HepG2 (cell line): ENCODE measurements at regions not wholly inside any gene's neighbourhood (a gene's known extent, or its start where the extent isn't known, plus 50 kb on each side); places are given as distances from the start of the nearest gene placed in this dataset.

ENCODE experiments used
- ATAC-seq: fragments of 200-7000 bp; cut with Tn5 transposase; 3 replicates; pipeline ENCODE4 v1.9.1; 2020; ENCODE audit warnings: mild to moderate bottlenecking, moderate library complexity
- BruUV-seq: library from RNA; stranded (reverse); fragments of 400-500 nt; replicated peaks from 2 replicates; lab custom pipeline; 2021; lab: Mats Ljungman, UMichigan
- CTCF ChIA-PET: fragments of 300-600 bp; formaldehyde crosslinking; extraction: SDS; loops from one replicate; lab custom pipeline; 2021; ENCODE audit warnings: low total read pairs, inconsistent platforms, low intra/inter-chr PET ratio; lab: Yijun Ruan, JAX
- POLR2A ChIA-PET: fragments of 350-600 bp; sonication (Branson Sonifier 250); formaldehyde crosslinking; loops from one replicate; lab custom pipeline; 2020; ENCODE audit warnings: antibody characterized with exemption, inconsistent platforms; lab: Yijun Ruan, JAX
- DNase-seq: peaks from one replicate; pipeline ENCODE4 v3.0.0-alpha.2; 2015; ENCODE audit warnings: low spot score
- FAIRE-seq: peaks from 3 replicates; lab custom pipeline; 2011; peaks lifted over from hg19 to GRCh38; lab: Jason Lieb, UNC
- H2AFZ ChIP-seq: one replicate; pipeline ENCODE4 v1.6.1; 2011; ENCODE audit warnings: low read length, inconsistent platforms
- H3K27ac ChIP-seq: fragments of 300-600 bp; 3 replicates; pipeline ENCODE4 v1.8.0; 2011; ENCODE audit warnings: mixed run types, mild to moderate bottlenecking, mixed read lengths, low read length, inconsistent platforms; ENCODE audit not compliant: insufficient read depth; ENCODE audit errors: extremely low read length
- H3K27me3 ChIP-seq, 2 experiments: fragments of 200-600 bp in 1 of 2; 2 replicates in 1 of 2; 3 replicates in 1 of 2; pipeline versions ENCODE4 v1.6.0 to v1.8.0; 2011; ENCODE audit warnings: low read length in 2 of 2, mild to moderate bottlenecking in 2 of 2, moderate library complexity in 2 of 2, inconsistent platforms in 1 of 2; ENCODE audit not compliant: insufficient read depth in 2 of 2, control insufficient read depth in 1 of 2
- H3K36me3 ChIP-seq, 2 experiments: fragments of 200-600 bp in 1 of 2; replicated peaks in 1 of 2; 2 replicates in 1 of 2; 3 replicates in 1 of 2; pipeline versions ENCODE4 v1.5.1 to v1.8.0; 2011; ENCODE audit warnings: low read length in 2 of 2, inconsistent platforms in 1 of 2; ENCODE audit not compliant: insufficient read depth in 2 of 2, control insufficient read depth in 1 of 2
- H3K4me1 ChIP-seq: 2 replicates; pipeline ENCODE4 v1.5.1; 2012; ENCODE audit warnings: low read length, inconsistent platforms; ENCODE audit not compliant: insufficient read depth
- H3K4me2 ChIP-seq: 2 replicates; pipeline ENCODE4 v1.6.0; 2011; ENCODE audit warnings: low read depth, low read length, inconsistent platforms
- H3K4me3 ChIP-seq, 3 experiments: fragments of 200-600 bp in 1 of 3; sonication (generic), shearing (Covaris generic) in 1 of 3; replicated peaks in 1 of 3; 2 replicates each; pipeline ENCODE4 v1.5.1; 2011 to 2016; ENCODE audit warnings: low read length in 3 of 3, inconsistent platforms in 2 of 3, low read depth in 2 of 3, mild to moderate bottlenecking in 2 of 3, control low read depth in 1 of 3, mixed read lengths in 1 of 3; ENCODE audit not compliant: insufficient read depth in 1 of 3
- H3K79me2 ChIP-seq: one replicate; pipeline ENCODE4 v1.6.1; 2011; ENCODE audit warnings: low read length, inconsistent platforms; ENCODE audit not compliant: insufficient read depth
- H3K9ac ChIP-seq: 2 replicates; pipeline ENCODE4 v1.6.0; 2011; ENCODE audit warnings: mild to moderate bottlenecking, low read depth, low read length, inconsistent platforms; ENCODE audit not compliant: insufficient read depth
- H3K9me3 ChIP-seq: 2 replicates; pipeline ENCODE4 v1.5.1; 2012; ENCODE audit warnings: mild to moderate bottlenecking, low read length
- H4K20me1 ChIP-seq: 2 replicates; pipeline ENCODE4 v1.6.0; 2011; ENCODE audit warnings: inconsistent platforms, mild to moderate bottlenecking, low read length, moderate library complexity; ENCODE audit not compliant: insufficient read depth
- HMGA1 ChIP-seq: sonication (generic); formaldehyde crosslinking; conservative IDR thresholded peaks from 2 replicates; pipeline ENCODE4 v1.4.0; 2020; ENCODE audit warnings: missing genetic modification reagents
- HNF4A ChIP-seq: sonication (generic); formaldehyde crosslinking; IDR thresholded peaks from 2 replicates; pipeline ENCODE4 v1.4.0; 2020; ENCODE audit warnings: missing genetic modification reagents
- HNRNPH1 ChIP-seq: fragments of 200-400 bp; formaldehyde crosslinking; optimal IDR thresholded peaks from 2 replicates; pipeline ENCODE3; 2017; ENCODE audit warnings: mild to moderate bottlenecking, low read depth, low read length
- HOXA3 ChIP-seq: sonication (generic); formaldehyde crosslinking; IDR thresholded peaks from 2 replicates; pipeline ENCODE4 v1.5.0; 2020; ENCODE audit warnings: missing genetic modification reagents
- KLF16 ChIP-seq, 2 experiments: sonication (generic) in 1 of 2; formaldehyde crosslinking in 1 of 2; IDR thresholded peaks; 2 replicates each; pipeline versions ENCODE4 v1.6.1 to v1.8.0; 2016 to 2023; ENCODE audit warnings: missing genetic modification reagents in 2 of 2, missing compliant biosample characterization in 1 of 2
- PHF5A ChIP-seq: IDR thresholded peaks from one replicate; pipeline ENCODE4 v1.6.1; 2018; ENCODE audit warnings: low read depth, missing genetic modification reagents; ENCODE audit not compliant: unreplicated experiment
- SNAPC2 ChIP-seq: sonication (generic); formaldehyde crosslinking; IDR thresholded peaks from 2 replicates; pipeline ENCODE4 v1.8.1; 2022; ENCODE audit warnings: mild to moderate bottlenecking, missing genetic modification reagents
- ZNF317 ChIP-seq: sonication (generic); formaldehyde crosslinking; IDR thresholded peaks from 2 replicates; pipeline ENCODE4 v1.5.0; 2020; ENCODE audit warnings: mild to moderate bottlenecking, missing genetic modification reagents
- ZNF329 ChIP-seq: sonication (generic); formaldehyde crosslinking; IDR thresholded peaks from 2 replicates; pipeline ENCODE4 v1.9.0; 2021; ENCODE audit warnings: low read depth, mild to moderate bottlenecking, missing genetic modification reagents
- ZNF484 ChIP-seq: sonication (generic); formaldehyde crosslinking; IDR thresholded peaks from 2 replicates; pipeline ENCODE4 v1.5.1; 2020; ENCODE audit warnings: mild to moderate bottlenecking, low read depth, missing genetic modification reagents, borderline replicate concordance
- WGBS: methylation state at CpG from one replicate; pipeline ENCODE4 v1.1.6; 2017; ENCODE audit warnings: low lambda C conversion rate; 5-methylcytosine and 5-hydroxymethylcytosine counted together
- in situ Hi-C: cut with HindIII; loops from 2 replicates; pipeline ENCODE4 v1.10.0; 2017; ENCODE audit warnings: low pct_unique_long_range_greater_than_20kb; ENCODE audit not compliant: extremely low pct_ligation_motif_present
- intact Hi-C: fragments of 100-400 bp; cut with micrococcal nuclease; formaldehyde crosslinking; loops from one replicate; pipeline ENCODE4 v1.10.0; 2022; ENCODE audit not compliant: unreplicated experiment
- TF ChIP-seq, protein P1 (sequence below): sonication (generic); formaldehyde crosslinking; IDR thresholded peaks from 2 replicates; pipeline ENCODE4 v1.8.0; 2022; ENCODE audit warnings: missing genetic modification reagents, mild to moderate bottlenecking, inconsistent platforms, borderline replicate concordance
- TF ChIP-seq, protein P2 (sequence below): sonication (generic); formaldehyde crosslinking; IDR thresholded peaks from 2 replicates; pipeline ENCODE4 v1.4.0; 2020; ENCODE audit warnings: missing genetic modification reagents
- TF ChIP-seq, protein P3 (sequence below): sonication (generic); formaldehyde crosslinking; IDR thresholded peaks from 2 replicates; pipeline ENCODE4 v1.8.0; 2022; ENCODE audit warnings: mild to moderate bottlenecking, missing genetic modification reagents

DNA sequence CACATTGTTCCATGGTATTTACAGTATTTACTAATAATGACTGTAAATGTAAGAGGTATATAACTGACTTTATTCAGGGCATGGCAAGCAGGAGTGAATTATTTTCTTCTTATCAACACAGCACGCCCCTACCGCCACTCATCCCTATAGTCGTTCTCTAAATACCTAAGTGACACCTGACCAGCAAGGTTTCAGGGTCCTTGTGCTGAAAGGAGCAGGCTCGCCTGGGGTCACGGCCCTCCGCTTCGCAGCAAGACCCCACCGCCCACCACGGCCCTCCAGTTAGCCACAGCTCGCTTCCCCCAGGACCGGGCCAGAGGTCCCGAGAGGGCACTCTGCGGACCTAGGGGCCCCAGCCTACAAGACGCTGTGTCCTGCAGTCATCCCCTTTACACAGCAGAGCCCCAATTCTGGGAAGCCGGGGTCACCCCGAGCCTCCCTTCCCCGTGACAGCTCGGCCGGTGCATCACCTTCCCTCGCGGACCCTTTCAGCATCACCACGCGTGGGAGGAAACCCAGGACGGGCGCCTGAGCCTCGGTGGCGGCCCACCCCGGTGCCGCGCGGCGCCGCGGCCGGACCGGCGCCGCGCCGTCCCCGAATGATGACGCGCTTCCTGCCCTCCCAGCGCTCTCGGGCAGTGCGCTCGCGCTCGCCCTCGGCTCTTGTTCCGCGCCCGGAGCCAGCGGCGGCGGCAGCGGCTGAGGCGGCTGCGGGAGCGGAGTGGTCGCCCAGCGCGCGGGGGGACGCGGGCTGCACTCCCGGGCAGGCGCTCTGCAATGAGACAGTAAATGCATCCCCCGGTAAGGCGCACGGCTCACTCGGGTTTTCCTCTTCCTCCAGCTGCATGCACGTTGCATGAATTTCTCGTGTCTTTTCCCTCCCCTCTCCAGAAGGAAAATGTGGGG lies 225.1 kb upstream of the C2CD4B start, which contains the start of gene TLN2 (continued):
- TF ChIP-seq, protein P1, sequence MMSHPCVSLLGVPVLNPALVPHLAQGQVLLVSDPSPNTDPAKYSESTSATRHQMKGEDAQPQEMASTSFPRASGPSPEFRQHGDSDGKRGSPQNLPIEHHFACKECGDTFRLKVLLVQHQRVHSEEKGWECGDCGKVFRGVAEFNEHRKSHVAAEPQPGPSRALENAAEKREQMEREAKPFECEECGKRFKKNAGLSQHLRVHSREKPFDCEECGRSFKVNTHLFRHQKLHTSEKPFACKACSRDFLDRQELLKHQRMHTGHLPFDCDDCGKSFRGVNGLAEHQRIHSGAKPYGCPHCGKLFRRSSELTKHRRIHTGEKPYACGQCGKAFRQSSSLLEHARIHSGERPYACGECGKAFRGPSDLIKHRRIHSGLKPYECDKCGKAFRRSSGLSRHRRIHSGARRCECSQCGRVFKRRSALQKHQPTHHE (CRISPR knock-in tag), result no peak
- no peak for TF ChIP-seq HNRNPH1
- no peak for TF ChIP-seq PHF5A (CRISPR knock-in tag)
- TF ChIP-seq HOXA3 (CRISPR knock-in tag), result peak; percentile 92
- TF ChIP-seq, protein P2, sequence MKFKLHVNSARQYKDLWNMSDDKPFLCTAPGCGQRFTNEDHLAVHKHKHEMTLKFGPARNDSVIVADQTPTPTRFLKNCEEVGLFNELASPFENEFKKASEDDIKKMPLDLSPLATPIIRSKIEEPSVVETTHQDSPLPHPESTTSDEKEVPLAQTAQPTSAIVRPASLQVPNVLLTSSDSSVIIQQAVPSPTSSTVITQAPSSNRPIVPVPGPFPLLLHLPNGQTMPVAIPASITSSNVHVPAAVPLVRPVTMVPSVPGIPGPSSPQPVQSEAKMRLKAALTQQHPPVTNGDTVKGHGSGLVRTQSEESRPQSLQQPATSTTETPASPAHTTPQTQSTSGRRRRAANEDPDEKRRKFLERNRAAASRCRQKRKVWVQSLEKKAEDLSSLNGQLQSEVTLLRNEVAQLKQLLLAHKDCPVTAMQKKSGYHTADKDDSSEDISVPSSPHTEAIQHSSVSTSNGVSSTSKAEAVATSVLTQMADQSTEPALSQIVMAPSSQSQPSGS (CRISPR knock-in tag), result no peak

DNA sequence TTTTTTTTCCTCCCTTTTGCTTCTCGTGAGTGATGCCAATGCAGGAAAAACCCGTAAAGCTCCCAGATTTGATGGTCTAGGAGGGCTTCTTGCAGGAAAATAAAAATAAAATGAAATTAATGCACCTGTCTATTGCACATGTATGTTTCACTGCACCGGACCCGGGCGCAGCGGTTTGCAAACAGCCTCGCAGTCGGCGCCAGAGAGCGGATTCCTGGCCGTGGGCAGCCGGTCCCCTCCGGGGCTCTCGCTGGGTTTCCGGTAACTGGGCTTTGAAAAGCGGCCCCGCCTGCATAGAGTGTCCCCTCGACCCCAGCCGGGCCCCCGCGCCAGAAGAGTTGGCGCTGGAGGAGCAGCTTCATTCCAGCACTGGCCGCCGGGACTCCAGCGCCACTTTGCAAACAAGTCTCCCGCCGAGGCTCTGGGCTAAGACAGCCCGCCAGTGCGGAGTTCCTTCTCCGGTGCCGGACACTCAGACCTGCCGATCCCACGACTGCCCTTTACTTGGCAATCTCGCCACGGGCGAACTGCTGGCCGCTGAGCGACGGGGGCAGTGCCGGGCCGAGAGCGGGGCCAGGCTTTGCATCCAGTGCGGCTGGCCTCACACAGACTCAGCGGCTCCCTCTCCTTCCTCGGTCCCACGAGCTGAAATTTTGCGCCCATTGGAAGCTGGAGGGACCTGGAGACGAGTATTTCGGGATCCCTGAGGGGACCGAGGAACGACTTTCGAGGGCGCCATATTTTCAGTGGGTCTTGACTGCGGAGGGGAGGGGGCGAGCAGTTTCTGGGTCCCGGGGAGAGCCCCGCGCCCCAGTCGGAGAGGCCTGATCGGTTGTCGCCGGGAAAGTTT lies 225.9 kb upstream of the C2CD4B start:
- intact Hi-C loops, result loop anchor here (1.0 to 5.0 kb wide), 5 partner anchors 35 to 258 kb away; no protein-coding TSS in a partner anchor
- peak overlapping the region; percentile 97 for H3K4me2 ChIP-seq
- in situ Hi-C loops, result loop anchor here (10.0 kb wide), 1 partner anchor 154 kb away; no protein-coding TSS in a partner anchor
- peak overlapping the region; percentile 64 for H2AFZ ChIP-seq
- no peaks in the 10 kb centered on the region for H4K20me1 ChIP-seq
- 0% methylated on average over 15 of the region's 62 CpGs for WGBS
- peak overlapping the region; percentile 96 for H3K9ac ChIP-seq
- H3K79me2 ChIP-seq, result peaks cover 16% of the 10 kb centered on the region
- peak overlapping the region; percentile 74 for H3K27ac ChIP-seq
- CTCF ChIA-PET, result no interaction called here
- H3K27me3 ChIP-seq, result no peaks in the 10 kb centered on the region; a peak in 1 of 5 replicates
- no peak for FAIRE-seq
- POLR2A ChIA-PET, result interaction anchor here (1.0 to 1.4 kb wide), 2 partner anchors 94 to 111 kb away, joined by 4 to 5 read pairs; no protein-coding TSS in a partner anchor
- H3K4me3 ChIP-seq, result peak overlapping the region; percentile 90 to 100 (median 95)
- no peaks in the 10 kb centered on the region for H3K36me3 ChIP-seq
- peak; percentile 71 for ATAC-seq
- H3K9me3 ChIP-seq, result no peaks in the 10 kb centered on the region
- H3K4me1 ChIP-seq, result peaks cover 38% of the 10 kb centered on the region
- peak; percentile 32 for DNase-seq
- BruUV-seq, result TSS peak; percentile 46
- TF ChIP-seq KLF16 (CRISPR knock-in tag; IDR thresholded peaks at IDR 0.05), result no peak
- no peak for TF ChIP-seq ZNF329 (CRISPR knock-in tag)
- TF ChIP-seq, protein P3, sequence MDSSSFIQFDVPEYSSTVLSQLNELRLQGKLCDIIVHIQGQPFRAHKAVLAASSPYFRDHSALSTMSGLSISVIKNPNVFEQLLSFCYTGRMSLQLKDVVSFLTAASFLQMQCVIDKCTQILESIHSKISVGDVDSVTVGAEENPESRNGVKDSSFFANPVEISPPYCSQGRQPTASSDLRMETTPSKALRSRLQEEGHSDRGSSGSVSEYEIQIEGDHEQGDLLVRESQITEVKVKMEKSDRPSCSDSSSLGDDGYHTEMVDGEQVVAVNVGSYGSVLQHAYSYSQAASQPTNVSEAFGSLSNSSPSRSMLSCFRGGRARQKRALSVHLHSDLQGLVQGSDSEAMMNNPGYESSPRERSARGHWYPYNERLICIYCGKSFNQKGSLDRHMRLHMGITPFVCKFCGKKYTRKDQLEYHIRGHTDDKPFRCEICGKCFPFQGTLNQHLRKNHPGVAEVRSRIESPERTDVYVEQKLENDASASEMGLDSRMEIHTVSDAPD, result no peak
- no peak for TF ChIP-seq ZNF317 (CRISPR knock-in tag)
- 0 out of 2 replicates have a peak, but pooled peaks have one; percentile 18 for TF ChIP-seq HNF4A (CRISPR knock-in tag)
- no peak for TF ChIP-seq SNAPC2
- TF ChIP-seq ZNF484 (CRISPR knock-in tag), result no peak
- TF ChIP-seq HMGA1 (CRISPR knock-in tag), result no peak
